Stimulated activated CD8-positive, alpha-beta memory T cell treated with anti-CD3 and anti-CD28 coated beads, Interleukin-7, amount 100 ng/mL, for 4 hours (primary cell): ENCODE measurements at regions not wholly inside any gene's neighbourhood (a gene's known extent, or its start where the extent isn't known, plus 50 kb on each side); places are given as distances from the start of the nearest gene placed in this dataset.
"Not testable (repeated sequence)": the region's sequence is repeated elsewhere in the genome, so short reads cannot be mapped to it uniquely, and the experiment has no call there.

Experiments used
- DNase-seq, 2 donors: peaks; one replicate each; pipeline ENCODE4 v3.0.0-alpha.2; 2020; ENCODE audit warnings: low read depth in 2 of 2

- no peak for DNase-seq
Measured at GRCh38 chr6:144652292-144652891, 367.3 kb downstream of the UTRN start.

DNA sequence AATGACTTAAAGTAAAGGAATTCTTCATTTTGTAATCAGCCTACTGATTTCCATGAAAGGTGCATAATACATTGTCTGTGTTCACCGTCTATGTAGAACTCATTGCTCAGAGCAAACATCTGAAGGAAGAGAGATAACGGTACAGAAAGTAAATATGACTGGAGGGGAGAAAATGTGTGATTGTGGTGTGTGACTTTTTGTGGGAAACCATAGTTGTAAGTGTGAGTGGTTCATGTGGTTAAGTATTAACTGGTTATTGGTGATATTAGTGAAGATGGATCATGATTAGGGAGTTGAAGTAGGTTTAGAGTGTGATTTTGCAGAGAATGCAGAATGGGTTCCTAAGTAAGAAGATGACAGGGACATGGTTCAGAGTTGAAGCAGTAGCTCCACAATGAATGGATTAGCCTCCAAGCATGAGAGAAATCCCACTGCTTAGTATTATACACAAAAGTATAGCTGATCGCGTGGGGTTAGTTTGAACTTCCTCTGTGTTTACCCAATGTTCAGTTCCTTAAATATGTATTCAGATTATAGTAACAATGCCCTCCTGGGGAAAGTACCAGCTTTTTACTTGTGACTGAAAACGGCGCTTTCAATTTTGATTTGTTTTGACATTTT is 368.9 kb downstream of the UTRN start:
- DNase-seq = no peak

DNA sequence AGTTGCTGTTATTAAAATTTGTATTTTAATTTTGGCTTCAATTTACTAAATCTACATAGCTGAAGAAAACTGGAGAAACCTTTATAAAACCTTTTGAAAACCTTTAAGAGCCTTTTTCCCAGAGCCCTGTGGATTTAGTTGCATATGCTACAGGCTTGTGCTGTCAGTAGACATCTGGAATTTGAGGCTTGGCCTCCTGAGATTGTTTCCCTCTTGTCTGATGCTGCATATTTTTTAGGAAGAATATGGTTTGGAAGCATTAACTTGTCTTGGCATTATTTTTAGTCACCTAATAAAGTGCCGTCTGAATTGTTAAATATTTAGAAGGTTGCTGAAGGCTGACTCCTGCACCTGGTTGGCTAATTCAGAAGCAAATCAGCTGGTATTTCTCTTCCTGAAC is 369.4 kb downstream of the UTRN start:
- DNase-seq = no peak

GRCh38 chr6:144655376-144655775 is 370.2 kb downstream of the UTRN start:
- no peak for DNase-seq

- no peak for DNase-seq
Measured at GRCh38 chr6:144657691-144658090, 372.6 kb downstream of the UTRN start.

- no peak for DNase-seq
Measured at GRCh38 chr6:144659202-144660182, 374.4 kb downstream of the UTRN start.

DNA sequence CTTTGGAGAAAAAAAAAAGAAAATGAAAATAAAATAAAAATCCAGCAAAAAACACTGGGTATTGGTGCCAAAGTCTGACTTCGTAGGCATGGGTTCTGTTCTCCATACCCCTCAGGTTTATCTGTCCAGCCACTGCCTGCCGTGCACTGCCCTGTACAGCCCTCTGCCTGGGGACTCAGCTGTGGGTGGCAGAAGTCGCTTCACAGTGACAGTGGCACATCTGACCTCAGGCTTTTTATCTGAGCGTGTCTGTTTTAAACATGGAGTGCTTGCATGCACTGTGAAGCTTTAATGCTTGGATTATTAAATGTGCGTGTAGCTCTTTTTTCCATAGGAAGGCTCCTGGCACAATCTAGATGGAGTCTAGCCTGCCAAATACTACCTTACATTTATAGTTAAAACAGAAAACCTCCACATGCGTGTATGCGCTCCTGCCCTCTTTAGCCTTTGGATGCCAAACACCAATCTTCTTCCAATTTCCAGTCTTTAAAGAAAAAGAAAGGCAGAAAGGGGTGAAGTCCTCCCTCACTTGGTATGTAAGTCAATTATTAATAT is 375.5 kb downstream of the UTRN start:
- no peak for DNase-seq

DNA sequence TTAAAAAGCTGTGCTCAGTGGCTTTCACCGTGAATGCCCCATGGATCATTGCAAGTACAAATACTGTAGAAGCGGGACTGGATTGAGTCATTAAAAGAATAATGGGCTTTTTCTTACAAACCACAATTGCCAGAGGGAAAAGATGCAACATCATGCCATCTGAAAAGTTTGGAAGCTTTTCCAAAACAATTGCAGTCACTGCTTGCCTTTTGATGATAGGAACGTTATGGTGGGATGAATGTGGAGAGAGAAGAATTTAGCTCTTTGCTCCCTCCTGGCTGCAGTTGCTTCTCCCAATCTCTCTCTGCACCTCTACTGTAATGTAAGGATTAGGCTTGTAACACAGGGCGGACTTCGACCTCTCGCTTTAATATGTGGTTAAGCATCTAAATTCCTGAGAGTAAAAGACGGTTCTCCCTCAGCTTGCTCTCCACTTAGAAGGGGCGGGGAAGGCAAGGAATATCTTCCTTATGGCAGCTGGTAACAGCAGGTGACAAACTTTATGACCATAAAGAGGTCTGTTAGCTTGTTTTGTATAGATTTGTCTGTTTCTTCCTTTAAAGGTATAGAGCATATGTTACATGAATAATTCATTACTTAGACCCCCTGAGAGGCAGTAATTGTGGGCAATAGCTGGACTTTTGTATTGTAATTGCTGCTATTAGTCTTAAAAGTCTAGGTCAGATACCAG is 376.1 kb downstream of the UTRN start:
- DNase-seq = no peak

- DNase-seq = no peak
Measured at GRCh38 chr6:144662812-144663365, 377.8 kb downstream of the UTRN start.

GRCh38 chr6:144664281-144664680 is 379.1 kb downstream of the UTRN start:
- DNase-seq = no peak

GRCh38 chr6:144664947-144665346 is 379.8 kb downstream of the UTRN start:
- no peak for DNase-seq

- DNase-seq = no peak
Measured at GRCh38 chr6:144665932-144666450, 380.9 kb downstream of the UTRN start.

GRCh38 chr6:144666781-144667180 is 381.6 kb downstream of the UTRN start:
- DNase-seq = no peak

GRCh38 chr6:144667532-144668503 is 382.7 kb downstream of the UTRN start:
- no peak for DNase-seq

DNA sequence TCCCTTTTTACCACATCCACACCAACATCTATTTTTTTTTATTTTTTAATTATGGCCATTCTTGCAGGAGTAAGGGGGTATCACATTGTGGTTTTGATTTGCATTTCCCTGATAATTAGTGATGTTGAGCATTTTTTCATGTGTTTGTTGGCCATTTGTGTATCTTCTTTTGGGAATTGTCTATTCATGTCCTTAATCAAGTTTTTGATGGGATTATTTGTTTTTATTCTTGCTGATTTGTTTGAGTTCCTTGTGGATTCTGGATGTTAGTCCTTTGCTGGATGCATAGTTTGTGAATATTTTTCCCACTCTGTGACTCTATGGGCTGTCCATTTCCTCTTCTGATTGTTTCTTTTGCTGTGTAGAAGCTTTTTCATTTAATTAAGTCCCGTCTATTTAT is 385.1 kb downstream of the UTRN start:
- DNase-seq = not testable (repeated sequence)

DNA sequence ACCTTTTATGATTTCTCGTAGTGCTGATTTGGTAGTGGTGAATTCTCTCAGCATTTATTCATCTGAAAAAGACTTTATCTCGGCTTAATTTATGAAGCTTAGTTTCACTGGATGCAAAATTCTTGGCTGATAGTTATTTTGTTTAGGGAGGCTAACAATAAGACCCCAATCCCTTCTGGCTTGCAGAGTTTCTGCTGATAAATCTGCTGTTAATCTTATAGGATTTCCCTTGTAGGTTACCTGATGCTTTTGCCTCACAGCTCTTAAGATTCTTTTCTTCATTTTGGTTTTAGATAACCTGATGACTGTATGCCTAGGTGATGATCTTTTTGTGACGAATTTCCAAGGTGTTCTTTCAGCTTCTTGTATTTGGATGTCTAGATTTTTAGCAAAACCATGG is 388.7 kb downstream of the UTRN start:
- no peak for DNase-seq

DNA sequence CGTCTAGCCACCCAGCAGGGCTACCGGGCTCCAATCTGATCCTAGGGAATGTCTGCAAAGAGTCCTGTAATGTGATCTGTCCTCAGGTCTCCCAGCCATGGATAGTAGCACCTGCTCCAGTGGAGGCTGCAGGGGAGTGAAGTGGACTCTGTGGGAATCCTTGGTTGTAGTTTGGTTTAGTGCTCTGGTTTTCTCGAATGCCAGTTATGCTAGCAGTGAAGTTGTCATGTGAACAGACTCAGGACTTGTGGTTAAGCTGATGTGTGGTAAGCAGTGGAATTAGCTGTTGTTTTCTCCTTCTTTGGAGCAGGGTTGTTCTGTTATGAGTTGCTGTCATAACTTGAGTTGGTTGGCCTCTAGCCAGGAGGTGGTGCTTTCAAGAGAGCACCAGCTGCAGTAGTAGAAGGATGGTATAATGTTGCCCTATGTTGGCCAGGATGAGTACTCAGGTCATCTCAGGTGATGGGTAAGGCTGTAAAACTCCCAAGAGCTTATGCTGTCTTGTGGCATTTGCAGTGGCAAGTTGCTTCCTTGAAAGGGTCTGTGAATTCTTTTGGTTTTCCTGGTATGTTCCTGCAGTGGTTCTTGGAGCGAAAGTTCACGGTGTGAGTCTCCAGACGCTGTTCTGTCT is 390.2 kb downstream of the UTRN start:
- DNase-seq = no peak

DNA sequence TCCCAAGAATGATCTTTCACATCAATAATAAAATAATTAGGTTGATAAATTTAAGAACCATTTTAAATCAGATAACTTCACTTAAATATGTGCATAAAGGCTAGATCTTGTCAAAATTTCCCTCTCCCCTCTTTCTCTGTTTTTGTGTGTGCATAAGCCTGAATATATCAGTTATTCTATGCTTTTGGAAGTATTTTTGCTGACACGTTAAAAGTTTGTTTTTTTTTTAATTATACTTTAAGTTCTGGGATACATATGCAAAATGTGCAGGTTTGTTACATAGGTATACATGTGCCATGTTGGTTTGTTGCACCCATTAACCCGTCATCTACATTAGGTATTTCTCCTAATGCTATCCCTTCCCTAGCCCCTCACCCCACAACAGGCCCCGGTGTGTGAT is 391.2 kb downstream of the UTRN start:
- DNase-seq = not testable (repeated sequence)

GRCh38 chr6:144677263-144677662 is 392.1 kb downstream of the UTRN start:
- DNase-seq = not testable (repeated sequence)

DNA sequence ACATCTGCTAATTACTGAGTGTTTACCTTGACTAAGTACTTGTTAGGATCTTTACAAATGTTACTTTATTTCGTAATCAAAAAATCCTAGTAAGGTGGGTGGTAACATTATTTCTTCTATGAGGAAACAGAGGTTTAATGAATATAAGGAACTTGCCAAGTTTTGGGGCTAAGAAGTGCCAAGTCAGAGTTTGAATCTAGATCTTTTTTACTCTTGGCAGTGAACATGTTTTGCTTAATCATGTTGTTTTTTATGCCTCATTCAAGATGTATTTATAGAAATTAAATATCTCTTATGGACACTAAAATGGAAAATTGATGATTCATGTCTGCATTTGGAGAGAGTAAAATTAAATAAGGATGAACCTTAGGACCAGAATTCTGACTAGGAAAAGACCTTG is 393.7 kb downstream of the UTRN start:
- no peak for DNase-seq
